ENCODE measurements at regions not wholly inside any gene's neighbourhood (a gene's known extent, or its start where the extent isn't known, plus 50 kb on each side); places are given as distances from the start of the nearest gene placed in this dataset.

GRCh38 chr11:103623933-103624332 is 412.5 kb upstream of the DDI1 start:
- CTCF ChIA-PET: interaction anchor here (1.1 kb wide), 1 partner anchor 13 kb away, joined by 3 read pairs; no protein-coding TSS in a partner anchor
- no peak for TF ChIP-seq CTCF (IDR thresholded peaks at IDR 0.05; ENCODE audit: control extremely low read depth, extremely low read depth, low read depth, missing control alignments)
- POLR2A ChIA-PET: no interaction called here

GRCh38 chr11:103624708-103625623 is 411.5 kb upstream of the DDI1 start:
- DNase-seq (ENCODE audit: extremely low spot score): no peak
- CTCF ChIA-PET: interaction anchor here (0.6 kb wide), 1 partner anchor 271 kb away, joined by 3 read pairs; no protein-coding TSS in a partner anchor
- TF ChIP-seq CTCF (IDR thresholded peaks at IDR 0.05; ENCODE audit: control extremely low read depth, extremely low read depth, low read depth, missing control alignments): no peak

More at GRCh38 chr11:103623933-103624332, 412.5 kb upstream of the DDI1 start:
- DNase-seq (ENCODE audit: extremely low spot score): no peak

GRCh38 chr11:103625624-103625965 is 410.8 kb upstream of the DDI1 start:
- no peak for DNase-seq (ENCODE audit: extremely low spot score)
- CTCF ChIA-PET: no interaction called here
- POLR2A ChIA-PET: no interaction called here
- no peak for TF ChIP-seq CTCF (IDR thresholded peaks at IDR 0.05; ENCODE audit: control extremely low read depth, extremely low read depth, low read depth, missing control alignments)

More at GRCh38 chr11:103624708-103625623, 411.5 kb upstream of the DDI1 start:
- POLR2A ChIA-PET: no interaction called here

- POLR2A ChIA-PET: no interaction called here
- CTCF ChIA-PET: interaction anchor here (1.2 to 1.3 kb wide), 2 partner anchors 14 to 27 kb away, joined by 3 read pairs; no protein-coding TSS in a partner anchor
- TF ChIP-seq CTCF (IDR thresholded peaks at IDR 0.05; ENCODE audit: control extremely low read depth, extremely low read depth, low read depth, missing control alignments): no peak
- DNase-seq (ENCODE audit: extremely low spot score): no peak
Measured at GRCh38 chr11:103628121-103628520, 408.3 kb upstream of the DDI1 start.

- CTCF ChIA-PET: interaction anchor here (1.0 to 2.2 kb wide), 2 partner anchors 10 to 12 kb away, joined by 3 to 6 read pairs; no protein-coding TSS in a partner anchor
- no peak for DNase-seq (ENCODE audit: extremely low spot score)
- no peak for TF ChIP-seq CTCF (IDR thresholded peaks at IDR 0.05; ENCODE audit: control extremely low read depth, extremely low read depth, low read depth, missing control alignments)
- POLR2A ChIA-PET: no interaction called here
Measured at GRCh38 chr11:103631841-103632240, 404.6 kb upstream of the DDI1 start.

- DNase-seq (ENCODE audit: extremely low spot score): no peak
- POLR2A ChIA-PET: no interaction called here
- no peak for TF ChIP-seq CTCF (IDR thresholded peaks at IDR 0.05; ENCODE audit: control extremely low read depth, extremely low read depth, low read depth, missing control alignments)
- CTCF ChIA-PET: interaction anchor here (2.2 kb wide), 1 partner anchor 11 kb away, joined by 6 read pairs; no protein-coding TSS in a partner anchor
Measured at GRCh38 chr11:103633068-103633788, 403.2 kb upstream of the DDI1 start.
